ENCODE measurements at regions not wholly inside any gene's neighbourhood (a gene's known extent, or its start where the extent isn't known, plus 50 kb on each side); places are given as distances from the start of the nearest gene placed in this dataset.

DNA sequence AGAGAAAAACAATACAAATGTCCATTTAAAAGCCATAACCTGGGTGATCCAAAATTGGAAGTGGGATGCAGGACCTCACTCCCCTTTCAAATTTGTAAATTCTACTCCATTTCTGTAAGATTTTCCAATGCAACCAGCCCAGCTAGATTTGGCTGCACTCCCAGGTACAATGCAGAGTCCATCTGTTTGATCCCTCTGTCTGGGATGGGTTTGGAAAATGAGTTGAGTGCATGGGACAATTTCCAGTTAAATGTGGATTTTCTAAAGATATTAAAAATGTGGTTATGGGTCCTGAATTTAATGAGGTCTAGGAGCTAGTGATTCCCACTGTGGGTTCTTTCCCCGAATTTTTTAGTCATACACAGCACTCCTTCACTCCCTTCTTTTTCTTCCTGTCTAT lies 104.0 kb upstream of the ATP10B start:
- Mint-ChIP-seq H3K9me3 (no peaks in the 10 kb centered on the region), H3K36me3 (no peaks in the 10 kb centered on the region), H3K27ac (no peak overlapping the region)
- ATAC-seq (no peak), DNase-seq (ENCODE audit: low spot score in 2 of 2) (no peak)

DNA sequence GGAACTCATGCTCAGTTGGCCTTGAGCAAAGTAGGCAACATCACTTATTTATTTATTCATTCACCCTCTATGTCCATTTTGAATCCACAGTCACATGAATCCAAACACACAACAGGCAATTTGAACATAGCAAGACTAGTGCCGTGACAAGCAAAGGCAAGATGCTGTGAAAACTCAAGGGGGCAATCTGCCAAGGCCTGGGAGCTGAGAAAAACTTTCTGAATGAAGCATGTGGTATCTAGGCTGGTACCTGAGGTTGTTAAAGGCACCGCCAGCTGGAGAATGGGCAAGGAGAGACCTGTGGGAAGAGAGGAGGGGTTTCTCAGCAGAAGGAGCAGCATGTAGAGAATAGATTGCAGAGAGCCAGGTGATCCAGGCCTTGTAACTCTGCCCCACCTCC lies 98.3 kb upstream of the ATP10B start:
- H3K9me3 Mint-ChIP-seq, result peaks cover 0 to 3% of the 10 kb centered on the region in 2 donors
- ATAC-seq, result no peak
- DNase-seq (ENCODE audit: low spot score in 2 of 2), result no peak
- peaks cover 0 to 7% of the 10 kb centered on the region in 2 donors for H3K36me3 Mint-ChIP-seq
- H3K27ac Mint-ChIP-seq, result no peak overlapping the region

DNA sequence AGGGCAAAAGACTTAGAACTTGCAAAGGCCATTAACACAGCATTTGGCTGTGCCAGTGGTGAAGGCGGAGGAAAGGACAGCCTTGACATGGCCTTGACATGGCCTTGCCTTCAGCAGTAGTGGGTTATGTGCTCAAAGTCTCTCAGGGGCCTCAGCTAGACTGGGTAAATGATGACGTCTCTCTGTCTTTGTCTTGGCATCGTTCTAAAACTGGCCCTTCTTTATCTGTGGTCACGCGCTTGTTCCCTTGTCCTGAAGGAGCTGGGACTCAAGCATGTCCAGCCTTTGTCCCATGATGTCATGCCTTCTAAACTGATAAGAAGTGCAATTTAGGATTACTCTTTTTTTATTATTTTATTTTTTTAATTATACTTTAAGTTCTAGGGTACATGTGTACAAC lies 88.7 kb upstream of the ATP10B start:
- peaks cover 0 to 8% of the 10 kb centered on the region in 2 donors for H3K9me3 Mint-ChIP-seq
- no peak for DNase-seq (ENCODE audit: low spot score in 2 of 2)
- no peak overlapping the region for H3K27ac Mint-ChIP-seq
- ATAC-seq, result no peak
- peaks cover 0 to 1% of the 10 kb centered on the region in 2 donors for H3K36me3 Mint-ChIP-seq

DNA sequence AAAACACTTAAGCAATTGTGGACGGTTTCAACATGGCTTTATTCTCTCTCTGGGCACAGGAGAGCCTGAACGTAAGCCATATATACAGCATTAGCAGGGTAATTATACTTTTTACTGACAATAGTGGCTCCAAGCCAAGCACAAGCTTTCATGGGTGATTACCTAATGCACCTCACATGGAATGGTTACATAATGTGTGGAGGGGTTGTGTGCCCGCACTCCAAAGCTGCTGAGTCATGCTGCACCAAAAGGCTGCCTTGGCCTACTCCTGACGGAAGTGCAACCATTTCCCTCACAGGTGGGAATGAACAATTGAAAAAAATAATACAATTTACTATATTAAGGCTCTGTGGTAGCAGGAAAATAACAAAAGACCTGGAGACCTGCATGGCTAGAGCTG lies 86.5 kb upstream of the ATP10B start:
- H3K36me3 Mint-ChIP-seq, result no peaks in the 10 kb centered on the region
- H3K27ac Mint-ChIP-seq, result no peak overlapping the region
- H3K9me3 Mint-ChIP-seq, result no peaks in the 10 kb centered on the region
- DNase-seq (ENCODE audit: low spot score in 2 of 2) (no peak), ATAC-seq (no peak)

DNA sequence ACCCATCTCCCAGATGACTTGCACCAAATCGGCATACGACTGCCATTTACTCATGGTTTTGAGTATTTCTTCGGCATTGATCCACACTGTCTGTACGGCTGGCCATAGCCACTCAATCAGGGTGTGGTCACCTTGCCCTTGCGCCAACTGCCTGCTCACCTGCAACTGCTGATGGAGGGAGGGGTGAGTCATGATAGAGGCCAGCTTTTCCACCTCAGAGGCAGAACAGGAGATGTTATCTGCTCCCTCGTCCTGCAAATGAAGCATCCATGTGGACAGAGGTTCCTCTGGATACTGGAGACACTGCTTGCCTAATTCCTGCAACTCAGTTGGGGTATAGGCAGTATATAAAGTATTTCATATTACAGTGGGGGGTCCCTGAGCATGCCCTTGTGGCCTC lies 85.6 kb upstream of the ATP10B start:
- H3K9me3 Mint-ChIP-seq, result no peaks in the 10 kb centered on the region
- ATAC-seq, result no peak
- DNase-seq (ENCODE audit: low spot score in 2 of 2), result no peak
- no peak overlapping the region for H3K27ac Mint-ChIP-seq
- H3K36me3 Mint-ChIP-seq, result no peaks in the 10 kb centered on the region

DNA sequence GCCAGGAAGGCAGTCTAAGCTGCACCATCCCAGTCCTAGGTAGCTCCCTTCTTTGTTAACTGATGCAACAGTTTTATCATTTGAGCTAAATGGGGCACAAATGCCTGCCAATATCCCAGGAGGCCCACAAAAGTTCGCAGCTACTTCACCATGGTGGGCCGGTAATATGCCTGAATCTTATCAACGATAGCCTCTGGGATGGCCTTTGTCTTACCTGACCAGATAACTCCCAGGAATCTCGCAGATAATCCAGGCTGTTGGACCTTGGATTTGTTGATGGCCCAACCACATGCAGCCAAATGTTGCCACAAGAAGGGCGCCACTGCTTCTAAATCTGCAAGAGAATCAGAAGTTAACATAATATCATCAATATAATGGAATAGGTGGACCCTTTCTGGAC lies 83.8 kb upstream of the ATP10B start:
- DNase-seq (ENCODE audit: low spot score in 2 of 2) (no peak), ATAC-seq (no peak)
- no peak overlapping the region for H3K27ac Mint-ChIP-seq
- H3K9me3 Mint-ChIP-seq, result no peaks in the 10 kb centered on the region
- no peaks in the 10 kb centered on the region for H3K36me3 Mint-ChIP-seq

DNA sequence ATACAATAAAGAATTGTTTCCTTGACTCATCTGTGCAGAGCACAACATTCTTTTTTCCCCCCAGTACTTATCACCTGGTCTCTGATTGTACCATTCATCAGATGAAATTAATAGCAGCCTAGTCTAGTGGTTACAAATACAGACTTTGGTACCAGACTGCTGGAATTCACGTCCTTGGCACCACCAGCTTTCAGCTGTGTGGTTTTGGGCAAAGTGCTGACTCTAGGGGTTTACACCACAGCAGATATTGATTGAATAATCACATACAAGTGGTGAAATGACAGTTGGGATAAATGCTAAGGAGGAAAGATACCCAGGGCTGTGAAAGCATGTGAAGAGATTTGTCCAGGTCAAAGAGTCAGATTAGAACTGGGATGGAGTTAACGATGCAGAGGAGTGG lies 79.3 kb upstream of the ATP10B start:
- no peaks in the 10 kb centered on the region for H3K36me3 Mint-ChIP-seq
- no peak for DNase-seq (ENCODE audit: low spot score in 2 of 2)
- no peak overlapping the region for H3K27ac Mint-ChIP-seq
- H3K9me3 Mint-ChIP-seq, result no peaks in the 10 kb centered on the region
- no peak for ATAC-seq

DNA sequence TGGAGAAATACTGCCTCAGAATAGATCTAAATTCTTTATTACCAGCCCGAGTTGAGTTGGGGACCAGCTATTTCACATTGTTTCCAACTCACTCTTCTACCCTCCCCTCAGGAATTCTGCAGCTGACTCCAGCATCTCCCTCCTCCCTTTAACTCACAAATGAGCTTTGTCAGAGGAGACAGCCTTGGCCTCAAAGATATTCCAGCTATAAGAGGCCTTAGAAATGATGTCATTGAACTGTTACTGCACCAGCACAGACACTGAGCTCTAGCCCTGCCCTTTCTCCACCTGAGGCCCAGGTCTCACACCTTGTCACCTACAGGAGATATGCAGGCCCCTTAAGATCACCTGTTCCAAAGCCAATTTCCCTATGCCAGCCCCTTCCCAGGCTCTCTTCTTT lies 78.4 kb upstream of the ATP10B start:
- H3K27ac Mint-ChIP-seq, result no peak overlapping the region
- DNase-seq (ENCODE audit: low spot score in 2 of 2), result no peak
- ATAC-seq, result no peak
- no peaks in the 10 kb centered on the region for H3K9me3 Mint-ChIP-seq
- no peaks in the 10 kb centered on the region for H3K36me3 Mint-ChIP-seq

DNA sequence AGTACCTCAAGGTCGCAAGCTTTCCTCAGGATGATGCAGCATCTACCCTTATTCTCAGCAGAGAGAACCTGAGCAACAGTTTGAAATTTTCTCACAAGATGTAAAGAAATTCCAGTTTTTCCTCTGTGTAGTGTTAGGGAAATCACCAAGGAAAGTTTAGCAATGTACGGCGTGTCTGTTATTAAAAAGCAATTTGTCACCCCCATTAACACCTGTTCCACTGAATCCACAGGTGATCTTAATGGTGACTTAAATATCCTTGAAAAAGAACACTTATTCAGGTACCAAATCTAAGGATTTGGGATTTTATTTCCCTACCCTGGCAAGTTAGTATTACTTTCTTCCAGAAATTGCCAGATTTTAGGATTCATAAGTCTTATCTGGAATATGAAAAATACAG lies 77.9 kb upstream of the ATP10B start:
- ATAC-seq (no peak), DNase-seq (ENCODE audit: low spot score in 2 of 2) (no peak)
- Mint-ChIP-seq H3K9me3 (no peaks in the 10 kb centered on the region), H3K36me3 (no peaks in the 10 kb centered on the region), H3K27ac (no peak overlapping the region)

DNA sequence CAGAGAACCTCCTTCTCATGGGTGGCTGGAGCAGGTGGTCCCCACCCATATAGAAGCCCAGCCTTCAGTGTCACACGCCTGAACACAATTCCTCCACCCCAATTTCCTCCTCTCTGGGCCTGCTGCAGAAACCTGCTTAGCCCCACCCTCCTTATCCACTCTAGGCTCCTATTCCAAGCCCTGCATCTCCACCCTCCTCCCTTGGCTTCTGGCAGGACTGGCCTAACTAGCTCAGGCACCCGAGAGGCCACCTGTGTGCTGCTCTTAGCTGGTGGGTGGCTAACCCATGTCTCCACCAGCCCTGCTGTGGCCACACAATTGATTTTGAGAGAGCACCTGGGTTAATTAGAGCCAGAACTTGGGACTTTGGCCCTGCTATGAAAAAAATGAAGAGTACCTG lies 77.3 kb upstream of the ATP10B start:
- no peak for DNase-seq (ENCODE audit: low spot score in 2 of 2)
- H3K36me3 Mint-ChIP-seq, result no peaks in the 10 kb centered on the region
- no peak overlapping the region for H3K27ac Mint-ChIP-seq
- ATAC-seq, result no peak
- no peaks in the 10 kb centered on the region for H3K9me3 Mint-ChIP-seq

DNA sequence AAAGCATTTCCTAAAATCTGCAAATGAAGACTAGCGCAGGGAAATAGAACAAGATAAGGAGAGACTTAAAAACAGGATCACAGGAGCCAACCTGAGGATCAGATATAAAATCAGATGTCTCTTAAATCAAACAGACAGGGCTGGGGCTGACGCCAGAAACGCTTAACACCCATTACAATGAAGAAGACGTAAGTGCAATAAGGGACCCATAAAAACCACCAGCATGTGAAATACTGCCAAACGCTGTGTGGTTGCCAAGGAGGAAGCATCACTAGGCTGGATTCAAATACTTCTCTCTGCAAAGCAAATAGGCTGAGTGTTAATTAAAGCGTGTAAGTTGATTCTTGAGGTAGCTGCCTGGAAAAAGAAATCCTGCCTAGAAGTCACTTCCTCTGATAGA lies 74.4 kb upstream of the ATP10B start:
- Mint-ChIP-seq H3K36me3 (no peaks in the 10 kb centered on the region), H3K9me3 (no peaks in the 10 kb centered on the region), H3K27ac (no peak overlapping the region)
- DNase-seq (ENCODE audit: low spot score in 2 of 2), result no peak
- ATAC-seq, result no peak

DNA sequence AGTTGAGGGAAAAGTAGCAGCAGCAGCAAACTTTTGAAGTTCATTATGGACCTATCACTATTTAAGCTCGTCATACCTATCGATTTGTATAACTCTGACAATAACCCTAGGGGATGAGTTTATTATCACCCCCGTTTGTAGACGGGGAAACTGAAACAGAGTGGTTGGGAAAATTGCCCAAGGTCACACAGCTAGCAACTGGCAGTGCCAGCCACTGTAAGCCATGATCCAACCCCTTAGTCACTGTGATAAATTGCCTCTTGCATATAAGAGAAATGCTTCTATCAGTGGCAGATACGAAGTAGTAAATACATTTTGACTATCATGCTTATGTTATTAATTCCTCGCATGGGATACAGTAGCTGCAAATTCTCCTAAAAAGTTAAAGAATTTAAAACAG lies 73.3 kb upstream of the ATP10B start:
- Mint-ChIP-seq H3K27ac (no peak overlapping the region), H3K9me3 (no peaks in the 10 kb centered on the region), H3K36me3 (no peaks in the 10 kb centered on the region)
- no peak for ATAC-seq
- no peak for DNase-seq (ENCODE audit: low spot score in 2 of 2)

DNA sequence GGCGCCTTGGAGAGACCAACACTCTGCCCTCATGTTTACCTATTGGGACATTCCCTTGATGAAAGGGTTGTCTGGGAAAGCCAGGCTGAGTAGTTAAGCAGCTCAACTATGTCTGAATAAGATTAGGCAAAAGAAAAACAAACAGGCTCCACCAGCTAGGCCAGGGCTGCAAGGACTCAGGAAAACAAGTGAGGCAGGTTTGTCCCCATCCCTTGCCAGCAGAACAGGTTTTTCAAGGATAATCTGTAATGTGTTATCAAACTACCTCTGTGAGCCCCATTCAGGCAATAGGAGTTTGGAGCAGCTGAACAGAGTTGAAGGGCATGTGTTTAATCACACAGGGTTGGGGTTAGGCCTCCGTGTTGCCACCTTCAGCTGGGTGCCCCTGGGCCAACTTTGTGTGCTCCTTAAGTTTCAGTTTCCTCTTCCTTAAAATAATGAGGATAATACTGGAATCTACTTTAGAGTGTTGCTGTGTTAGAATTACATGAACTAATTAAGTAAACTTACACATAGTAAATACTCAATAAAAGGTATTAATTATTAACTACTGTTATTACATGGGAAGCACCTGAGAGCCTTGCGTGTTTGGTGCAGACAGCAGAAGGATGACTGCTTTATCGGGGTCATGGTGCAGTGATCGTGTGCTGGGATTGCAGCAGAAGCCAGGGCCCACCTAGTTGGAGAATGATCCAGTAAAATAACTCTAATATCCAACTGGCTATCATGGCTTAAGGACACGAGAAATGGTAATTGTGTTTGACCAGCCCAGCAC lies 72.1 kb upstream of the ATP10B start:
- Mint-ChIP-seq H3K36me3 (no peaks in the 10 kb centered on the region), H3K27ac (no peak overlapping the region), H3K9me3 (no peaks in the 10 kb centered on the region)
- DNase-seq (ENCODE audit: low spot score in 2 of 2), result no peak
- no peak for ATAC-seq

DNA sequence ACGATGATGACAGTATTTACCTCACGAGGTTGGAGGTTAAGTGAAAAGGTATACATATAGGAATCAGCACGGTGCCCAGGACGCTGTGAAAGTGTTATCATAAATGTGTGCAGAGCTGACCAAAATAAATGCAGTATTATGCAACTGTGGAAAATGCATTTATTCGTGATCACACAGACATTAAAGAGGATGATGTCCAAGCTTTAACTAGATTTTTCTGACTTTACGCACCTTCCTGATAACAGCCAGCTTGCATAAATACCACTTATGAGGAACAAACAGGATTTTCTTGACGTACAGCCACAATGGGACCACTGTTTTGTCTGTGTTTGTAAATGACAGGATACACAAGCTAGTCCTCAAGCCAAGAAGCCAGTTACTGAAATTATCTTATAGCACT lies 71.4 kb upstream of the ATP10B start:
- Mint-ChIP-seq H3K36me3 (no peaks in the 10 kb centered on the region), H3K9me3 (no peaks in the 10 kb centered on the region), H3K27ac (no peak overlapping the region)
- no peak for ATAC-seq
- DNase-seq (ENCODE audit: low spot score in 2 of 2), result no peak

DNA sequence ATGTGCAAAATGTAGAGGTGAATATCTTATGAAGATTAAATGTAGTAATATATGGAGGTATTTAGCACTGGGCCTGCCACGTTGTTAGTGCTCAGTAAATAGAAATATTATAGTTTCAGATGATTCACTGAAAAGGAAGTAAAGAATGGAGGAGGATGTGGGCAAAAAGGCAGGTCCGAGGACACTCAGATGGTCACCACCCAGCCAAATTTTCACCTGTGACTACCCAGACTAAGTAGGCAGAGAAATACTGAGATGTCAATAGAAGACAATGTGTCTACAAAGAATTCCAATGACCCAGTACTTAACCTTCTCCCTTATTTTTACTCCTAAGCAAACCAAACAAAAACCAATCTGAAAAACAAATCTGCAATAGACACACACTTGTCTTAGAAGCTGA lies 70.3 kb upstream of the ATP10B start:
- DNase-seq (ENCODE audit: low spot score in 2 of 2) (no peak), ATAC-seq (no peak)
- no peaks in the 10 kb centered on the region for H3K36me3 Mint-ChIP-seq
- H3K9me3 Mint-ChIP-seq, result peaks cover 0 to 5% of the 10 kb centered on the region in 2 donors
- no peak overlapping the region for H3K27ac Mint-ChIP-seq

DNA sequence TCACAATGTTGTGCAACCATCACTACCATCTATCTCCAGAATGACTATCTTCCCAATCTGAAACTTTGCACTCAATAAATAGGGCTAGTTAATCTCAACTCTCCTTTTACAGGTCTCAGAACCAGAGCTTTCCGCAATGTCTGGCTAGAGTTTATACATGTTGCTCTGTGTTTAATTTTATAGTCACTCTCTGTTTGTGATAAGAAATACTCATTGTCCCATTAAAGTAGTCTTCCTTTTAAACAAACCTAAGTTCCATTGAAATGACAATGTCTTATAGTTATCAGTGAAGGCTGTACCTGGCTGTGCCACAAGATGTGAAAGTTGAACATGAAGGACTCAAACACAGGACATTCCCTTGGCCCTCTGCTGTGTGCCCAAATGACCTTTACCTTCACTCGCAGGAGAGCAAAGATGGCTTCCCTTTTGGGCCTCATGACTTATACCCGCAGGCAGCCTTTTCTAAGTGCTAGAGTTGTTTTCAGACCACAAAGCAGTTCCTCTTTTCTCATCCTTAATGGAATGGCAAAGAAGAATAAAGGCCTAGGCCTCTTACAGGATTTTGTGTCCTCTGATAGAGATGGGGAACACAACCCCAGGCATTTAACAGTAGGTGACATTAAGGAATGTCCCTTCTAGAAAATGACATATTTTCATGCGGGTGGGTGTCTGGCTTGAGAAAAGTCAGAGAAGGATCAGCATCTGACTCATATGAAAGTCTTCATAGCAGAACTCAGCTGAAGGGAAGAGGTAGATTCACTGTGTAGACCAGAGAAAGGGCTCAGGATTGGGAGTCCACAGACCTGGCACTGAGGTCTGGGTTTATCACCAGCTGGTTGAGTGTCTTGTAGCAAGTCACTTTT lies 69.6 kb upstream of the ATP10B start:
- Mint-ChIP-seq H3K36me3 (no peaks in the 10 kb centered on the region), H3K9me3 (peaks cover 0 to 5% of the 10 kb centered on the region in 2 donors), H3K27ac (no peak overlapping the region)
- DNase-seq (ENCODE audit: low spot score in 2 of 2), result no peak
- no peak for ATAC-seq

DNA sequence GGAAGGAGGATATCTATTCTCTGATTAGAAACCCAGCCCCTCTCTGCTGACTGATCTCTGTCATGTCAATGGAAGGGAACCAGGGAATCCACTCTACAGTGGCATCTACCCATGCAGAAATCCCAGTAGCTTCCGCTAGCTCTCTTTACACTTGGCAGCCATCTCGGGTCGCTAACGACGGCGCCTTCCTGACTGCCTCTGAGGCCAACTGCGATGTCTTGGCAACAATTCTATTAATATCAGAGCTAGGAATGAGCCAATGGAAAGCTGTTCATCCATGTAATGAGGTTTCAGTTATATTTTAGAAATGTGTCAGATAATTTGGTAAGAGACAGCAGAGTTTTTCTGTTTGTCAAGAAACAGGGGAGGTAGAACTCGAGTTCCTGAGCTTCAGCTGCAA lies 67.6 kb upstream of the ATP10B start:
- DNase-seq (ENCODE audit: low spot score in 2 of 2) (no peak), ATAC-seq (no peak)
- no peak overlapping the region for H3K27ac Mint-ChIP-seq
- H3K9me3 Mint-ChIP-seq, result peaks cover 0 to 5% of the 10 kb centered on the region in 2 donors
- no peaks in the 10 kb centered on the region for H3K36me3 Mint-ChIP-seq

DNA sequence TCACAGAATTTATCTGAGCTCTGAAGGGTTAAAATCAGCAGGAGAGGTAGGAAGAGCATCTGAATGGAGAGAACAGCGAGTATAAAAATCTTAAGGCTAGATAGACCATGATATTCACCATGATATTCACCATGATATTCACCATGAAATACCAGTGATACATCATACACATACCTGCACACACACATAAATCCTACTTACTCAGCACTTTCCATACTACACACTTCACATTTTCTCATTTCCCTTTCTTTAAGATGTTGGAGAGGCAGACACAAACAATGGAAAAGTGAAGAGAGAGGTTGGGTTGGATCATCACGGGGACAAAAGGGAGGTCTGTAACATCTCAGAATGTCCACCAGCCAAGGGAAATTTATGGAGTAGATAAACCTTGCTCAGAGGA lies 66.4 kb upstream of the ATP10B start:
- no peak for ATAC-seq
- DNase-seq (ENCODE audit: low spot score in 2 of 2), result no peak
- H3K27ac Mint-ChIP-seq, result no peak overlapping the region
- peaks cover 0 to 5% of the 10 kb centered on the region in 2 donors for H3K9me3 Mint-ChIP-seq
- no peaks in the 10 kb centered on the region for H3K36me3 Mint-ChIP-seq
